Endothelial cell of umbilical vein (primary cell): ENCODE measurements at regions not wholly inside any gene's neighbourhood (a gene's known extent, or its start where the extent isn't known, plus 50 kb on each side); places are given as distances from the start of the nearest gene placed in this dataset.
"Not testable (repeated sequence)": the region's sequence is repeated elsewhere in the genome, so short reads cannot be mapped to it uniquely, and the experiment has no call there.

Source experiments
- BruUV-seq: library from RNA; stranded (reverse); fragments of 400-500 nt; replicated peaks from 2 replicates; lab custom pipeline; 2021; lab: Mats Ljungman, UMichigan
- CTCF ChIA-PET: fragments of 300-600, 350-600 bp; sonication (Branson Sonifier 250); formaldehyde crosslinking; loops from one replicate; lab custom pipeline; 2021; ENCODE audit warnings: antibody characterized with exemption, inconsistent platforms; lab: Charles Lee
- POLR2A ChIA-PET: fragments of 300-600, 350-600 bp; sonication (Branson Sonifier 250); formaldehyde crosslinking; loops from one replicate; lab custom pipeline; 2021; ENCODE audit warnings: antibody characterized with exemption, inconsistent platforms; lab: Charles Lee
- DNase-seq: peaks from one replicate; pipeline ENCODE4 v3.0.0-alpha.2; 2011; ENCODE audit warnings: low read depth, low spot score
- FAIRE-seq: peaks from 2 replicates; lab custom pipeline; 2011; peaks lifted over from hg19 to GRCh38; lab: Jason Lieb, UNC
- H2AFZ ChIP-seq: 2 replicates; pipeline ENCODE4 v1.6.0; 2012; ENCODE audit warnings: low read depth, low read length, control low read depth, inconsistent platforms
- H3K27ac ChIP-seq: 2 replicates; pipeline ENCODE4 v1.5.1; 2011; ENCODE audit warnings: low read depth, mild to moderate bottlenecking, control low read depth, low read length, moderate library complexity; ENCODE audit not compliant: insufficient read depth
- H3K27me3 ChIP-seq, 2 experiments: 2 replicates each; pipeline versions ENCODE4 v1.6.0 to v1.6.1; 2011; ENCODE audit warnings: low read length in 2 of 2, mixed read lengths in 1 of 2; ENCODE audit not compliant: control insufficient read depth in 2 of 2, insufficient read depth in 2 of 2
- H3K36me3 ChIP-seq, 2 experiments: 2 replicates in 1 of 2; 3 replicates in 1 of 2; pipeline ENCODE4 v1.5.1; 2011; ENCODE audit warnings: low read length in 2 of 2, mild to moderate bottlenecking in 1 of 2, moderate library complexity in 1 of 2; ENCODE audit not compliant: control insufficient read depth in 2 of 2, insufficient read depth in 2 of 2; ENCODE audit errors: extremely low read depth in 1 of 2
- H3K4me1 ChIP-seq: 3 replicates; pipeline ENCODE4 v1.5.1; 2011; ENCODE audit warnings: mild to moderate bottlenecking, low read length; ENCODE audit not compliant: control insufficient read depth, insufficient read depth; ENCODE audit errors: extremely low read depth
- H3K4me2 ChIP-seq: 2 replicates; pipeline ENCODE4 v1.6.1; 2011; ENCODE audit warnings: low read length, control low read depth, mixed read lengths; ENCODE audit not compliant: insufficient read depth
- H3K4me3 ChIP-seq, 3 experiments: fragments of 200-600 bp in 1 of 3; sonication (generic), shearing (Covaris generic) in 1 of 3; replicated peaks in 1 of 3; 2 replicates each; pipeline ENCODE4 v1.5.1; 2011 to 2016; ENCODE audit warnings: control low read depth in 3 of 3, low read length in 3 of 3, mild to moderate bottlenecking in 2 of 3, inconsistent platforms in 1 of 3, low read depth in 1 of 3, moderate library complexity in 1 of 3; ENCODE audit not compliant: insufficient read depth in 1 of 3
- H3K79me2 ChIP-seq: 2 replicates; pipeline ENCODE4 v1.6.0; 2012; ENCODE audit warnings: low read length, inconsistent platforms; ENCODE audit not compliant: control insufficient read depth, insufficient read depth
- H3K9ac ChIP-seq: replicated peaks from 2 replicates; pipeline ENCODE3; 2011; ENCODE audit warnings: low read length, control low read depth; ENCODE audit not compliant: insufficient read depth; ENCODE audit errors: extremely low read depth
- H3K9me1 ChIP-seq: replicated peaks from 3 replicates; pipeline ENCODE4 v1.6.0; 2011; ENCODE audit warnings: mild to moderate bottlenecking, low read length; ENCODE audit not compliant: control insufficient read depth, insufficient read depth; ENCODE audit errors: extremely low read depth
- H3K9me3 ChIP-seq: replicated peaks from 2 replicates; pipeline ENCODE4 v1.5.1; 2012; ENCODE audit warnings: low read length, inconsistent platforms; ENCODE audit not compliant: control insufficient read depth, insufficient read depth
- H4K20me1 ChIP-seq: replicated peaks from 2 replicates; pipeline ENCODE3; 2011; ENCODE audit warnings: mild to moderate bottlenecking, low read length; ENCODE audit not compliant: control insufficient read depth, insufficient read depth; ENCODE audit errors: extremely low read depth
- EZH2 ChIP-seq: IDR thresholded peaks from 2 replicates; pipeline ENCODE4 v1.6.1; 2012; ENCODE audit warnings: borderline replicate concordance, low read depth, mild to moderate bottlenecking, moderate library complexity, low read length, inconsistent platforms; ENCODE audit not compliant: severe bottlenecking
- FOS ChIP-seq: IDR thresholded peaks from 2 replicates; pipeline ENCODE4 v1.6.1; 2011; ENCODE audit warnings: mild to moderate bottlenecking, low read length, moderate library complexity, borderline replicate concordance; ENCODE audit not compliant: insufficient read depth
- GATA2 ChIP-seq: IDR thresholded peaks from 2 replicates; pipeline ENCODE4 v1.7.0; 2011; ENCODE audit warnings: low read depth, mild to moderate bottlenecking, moderate library complexity, mixed read lengths, low read length; ENCODE audit not compliant: insufficient read length, insufficient read depth
- JUN ChIP-seq: IDR thresholded peaks from 2 replicates; pipeline ENCODE4 v1.6.1; 2011; ENCODE audit warnings: borderline replicate concordance, low read depth; ENCODE audit not compliant: insufficient read length, insufficient read depth
- MYC ChIP-seq: IDR thresholded peaks from one replicate; pipeline ENCODE4 v1.6.1; 2011; ENCODE audit warnings: mild to moderate bottlenecking, low read depth, low read length
- POLR2A ChIP-seq: IDR thresholded peaks from 2 replicates; pipeline ENCODE4 v1.6.1; 2012; ENCODE audit warnings: low read depth, mild to moderate bottlenecking, control low read depth, low read length
- POLR2AphosphoS5 ChIP-seq: IDR thresholded peaks from 2 replicates; pipeline ENCODE4 v1.6.1; 2012; ENCODE audit warnings: low read depth, mild to moderate bottlenecking, control low read depth, low read length, moderate library complexity; ENCODE audit not compliant: insufficient read depth
- dilution Hi-C: fragments of 300-500 bp; cut with MboI; formaldehyde crosslinking; loops from one replicate; pipeline ENCODE4 v1.15.0; 2019; ENCODE audit warnings: low sequenced_read_pairs; ENCODE audit not compliant: extremely low pct_ligation_motif_present
- intact Hi-C: fragments of 100-400 bp; cut with micrococcal nuclease; formaldehyde crosslinking; loops from one replicate; pipeline ENCODE4 v1.10.0; 2022
- TF ChIP-seq, protein P1 (sequence below), 2 donors: IDR thresholded peaks; 1 replicate in 1 of 2; 2 replicates in 1 of 2; pipeline ENCODE4 v1.5.1; 2011; ENCODE audit warnings: low read length in 2 of 2, mild to moderate bottlenecking in 2 of 2, moderate library complexity in 2 of 2, control low read depth in 1 of 2, inconsistent platforms in 1 of 2, low read depth in 1 of 2; ENCODE audit not compliant: insufficient read depth in 1 of 2; ENCODE audit errors: extremely low read depth in 1 of 2
- TF ChIP-seq, protein P2 (sequence below): IDR thresholded peaks from 2 replicates; pipeline ENCODE4 v1.6.1; 2011; ENCODE audit not compliant: insufficient read depth, insufficient read length

DNA sequence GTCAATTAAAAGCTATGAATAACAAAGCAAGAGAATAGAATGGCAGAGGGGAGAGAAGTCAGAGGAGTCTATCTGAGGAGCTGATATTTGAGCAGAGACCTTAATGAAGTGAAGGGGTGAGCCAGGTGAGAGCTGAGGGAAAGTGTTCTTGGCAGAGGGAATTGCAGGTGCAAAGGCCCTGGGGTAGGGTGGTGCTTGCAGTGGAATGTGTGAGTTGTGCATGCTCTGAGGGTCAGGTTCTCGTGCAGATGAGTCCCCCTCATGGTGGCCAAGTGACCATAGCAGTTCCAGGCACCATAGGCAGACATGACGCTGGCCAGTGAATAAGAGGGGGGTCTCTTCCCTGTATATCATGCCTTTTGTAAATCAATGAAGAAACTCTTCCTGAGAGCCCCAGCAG lies 58.9 kb upstream of the ALX4 start:
- Histone ChIP-seq H3K9me1 (no peaks in the 10 kb centered on the region), H3K9me3 (no peaks in the 10 kb centered on the region), H2AFZ (no peak overlapping the region), H3K36me3 (no peaks in the 10 kb centered on the region), H3K4me2 (no peak overlapping the region), H3K4me3 (no peak overlapping the region), H3K27ac (no peak overlapping the region), H3K27me3 (no peaks in the 10 kb centered on the region), H3K4me1 (no peaks in the 10 kb centered on the region), H3K9ac (no peak overlapping the region), H3K79me2 (no peaks in the 10 kb centered on the region), H4K20me1 (no peaks in the 10 kb centered on the region)
- CTCF ChIA-PET = no interaction called here
- no TSS peak for BruUV-seq
- intact Hi-C loops = no loop called here
- DNase-seq = no peak
- TF ChIP-seq MYC = no peak
- TF ChIP-seq, protein P1, sequence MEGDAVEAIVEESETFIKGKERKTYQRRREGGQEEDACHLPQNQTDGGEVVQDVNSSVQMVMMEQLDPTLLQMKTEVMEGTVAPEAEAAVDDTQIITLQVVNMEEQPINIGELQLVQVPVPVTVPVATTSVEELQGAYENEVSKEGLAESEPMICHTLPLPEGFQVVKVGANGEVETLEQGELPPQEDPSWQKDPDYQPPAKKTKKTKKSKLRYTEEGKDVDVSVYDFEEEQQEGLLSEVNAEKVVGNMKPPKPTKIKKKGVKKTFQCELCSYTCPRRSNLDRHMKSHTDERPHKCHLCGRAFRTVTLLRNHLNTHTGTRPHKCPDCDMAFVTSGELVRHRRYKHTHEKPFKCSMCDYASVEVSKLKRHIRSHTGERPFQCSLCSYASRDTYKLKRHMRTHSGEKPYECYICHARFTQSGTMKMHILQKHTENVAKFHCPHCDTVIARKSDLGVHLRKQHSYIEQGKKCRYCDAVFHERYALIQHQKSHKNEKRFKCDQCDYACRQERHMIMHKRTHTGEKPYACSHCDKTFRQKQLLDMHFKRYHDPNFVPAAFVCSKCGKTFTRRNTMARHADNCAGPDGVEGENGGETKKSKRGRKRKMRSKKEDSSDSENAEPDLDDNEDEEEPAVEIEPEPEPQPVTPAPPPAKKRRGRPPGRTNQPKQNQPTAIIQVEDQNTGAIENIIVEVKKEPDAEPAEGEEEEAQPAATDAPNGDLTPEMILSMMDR (IDR thresholded peaks at IDR 0.05; ENCODE audit: extremely low read depth in 1 of 2, insufficient read depth in 1 of 2, low read depth in 1 of 2, low read length in 2 of 2) = no peak
- TF ChIP-seq POLR2A = no peak
- no peak for TF ChIP-seq FOS
- TF ChIP-seq, protein P2, sequence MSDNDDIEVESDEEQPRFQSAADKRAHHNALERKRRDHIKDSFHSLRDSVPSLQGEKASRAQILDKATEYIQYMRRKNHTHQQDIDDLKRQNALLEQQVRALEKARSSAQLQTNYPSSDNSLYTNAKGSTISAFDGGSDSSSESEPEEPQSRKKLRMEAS = no peak
- no peak for TF ChIP-seq GATA2
- TF ChIP-seq EZH2 = no peak
- no peak for TF ChIP-seq JUN
- no peak for TF ChIP-seq POLR2AphosphoS5
- POLR2A ChIA-PET = no interaction called here
- dilution Hi-C loops = no loop called here
- FAIRE-seq = no peak

DNA sequence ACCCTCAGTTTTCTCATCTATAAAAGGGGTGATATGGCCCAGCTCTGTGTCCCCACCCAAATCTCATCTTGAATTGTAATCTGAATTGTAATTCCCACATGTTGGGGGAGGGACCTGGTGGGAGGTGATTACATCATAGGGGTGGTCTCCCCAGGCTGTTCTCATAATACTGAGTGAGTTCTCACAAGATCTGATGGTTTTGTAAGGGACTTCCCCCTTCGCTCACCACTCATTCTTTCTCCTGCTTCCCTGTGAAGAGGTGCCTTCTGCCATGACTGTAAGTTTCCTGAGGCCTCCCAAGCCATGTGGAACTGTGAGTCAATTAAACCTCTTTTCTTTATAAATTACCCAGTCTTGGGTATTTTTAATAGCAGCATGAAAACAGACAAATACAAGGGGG lies 61.1 kb upstream of the ALX4 start:
- DNase-seq, BruUV-seq, intact Hi-C loops, H3K79me2 ChIP-seq, dilution Hi-C loops, H3K27ac ChIP-seq, H3K4me2 ChIP-seq, FAIRE-seq, H3K9me3 ChIP-seq, H3K36me3 ChIP-seq, H3K27me3 ChIP-seq, H3K4me1 ChIP-seq, H2AFZ ChIP-seq, H4K20me1 ChIP-seq, CTCF ChIA-PET, H3K9ac ChIP-seq, H3K9me1 ChIP-seq, POLR2A ChIA-PET, H3K4me3 ChIP-seq: not testable (repeated sequence)
